NCI-H1436 (cell line): ENCODE measurements at regions not wholly inside any gene's neighbourhood (a gene's known extent, or its start where the extent isn't known, plus 50 kb on each side); places are given as distances from the start of the nearest gene placed in this dataset.

Source experiments
- DNase-seq: peaks from one replicate; lab custom pipeline; 2025; lab: John Stamatoyannopoulos, UW

DNA sequence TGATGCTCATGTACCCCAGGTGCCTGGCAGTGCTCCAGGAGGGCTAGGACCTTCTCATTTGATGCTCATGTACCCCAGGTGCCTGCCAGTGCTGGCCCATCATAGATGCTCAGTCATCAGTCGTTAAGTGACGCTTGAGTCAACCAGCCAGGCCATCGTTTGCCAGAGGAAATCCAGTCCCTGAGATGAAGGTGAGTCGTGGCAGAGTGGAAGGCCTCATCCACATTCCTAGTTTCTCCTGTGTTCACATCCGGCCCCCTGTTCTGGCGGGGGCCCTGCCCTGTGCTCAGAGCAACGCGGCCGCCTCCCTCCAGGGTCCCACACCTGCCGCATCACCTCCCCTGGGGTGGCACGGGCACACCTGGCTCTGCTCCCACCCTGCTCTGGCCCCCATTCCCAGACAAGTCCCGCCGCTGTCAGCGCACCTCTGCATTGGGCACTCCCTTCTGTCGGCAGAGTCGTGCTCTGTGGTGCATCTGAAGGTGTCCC lies 279.9 kb downstream of the BRD1 start:
- no peak for DNase-seq

DNA sequence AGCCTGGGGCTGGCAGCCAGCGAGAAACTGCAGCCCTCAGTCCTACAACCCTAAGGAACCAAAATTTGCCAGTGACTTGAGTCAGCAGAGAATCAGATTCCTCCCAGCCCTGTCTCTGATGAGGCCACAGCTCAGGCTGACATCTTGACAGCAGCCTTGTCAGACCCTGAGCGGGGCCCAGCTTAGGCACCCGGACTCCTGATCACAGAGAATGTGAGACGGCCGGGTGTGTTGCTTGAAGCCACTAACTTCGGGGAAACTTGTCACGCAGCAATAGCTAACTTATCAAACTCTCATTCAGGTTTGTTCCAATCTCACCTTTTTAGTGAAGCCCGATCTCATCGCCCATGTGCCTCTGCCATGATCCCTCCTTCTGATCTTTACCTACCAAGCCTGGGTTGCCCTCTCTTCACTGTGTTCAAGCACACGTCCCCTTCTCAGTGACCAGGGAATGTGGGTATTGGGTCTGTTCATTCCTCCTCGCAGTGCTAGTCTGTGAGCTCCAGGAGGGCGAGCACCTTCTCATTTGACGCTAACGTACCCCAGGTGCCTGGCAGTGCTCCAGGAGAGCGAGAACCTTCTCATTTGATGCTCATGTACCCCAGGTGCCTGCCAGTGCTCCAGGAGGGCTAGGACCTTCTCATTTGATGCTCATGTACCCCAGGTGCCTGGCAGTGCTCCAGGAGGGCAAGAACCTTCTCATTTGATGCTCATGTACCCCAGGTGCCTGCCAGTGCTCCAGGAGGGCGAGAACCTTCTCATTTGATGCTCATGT lies 280.7 kb downstream of the BRD1 start:
- DNase-seq = no peak

DNA sequence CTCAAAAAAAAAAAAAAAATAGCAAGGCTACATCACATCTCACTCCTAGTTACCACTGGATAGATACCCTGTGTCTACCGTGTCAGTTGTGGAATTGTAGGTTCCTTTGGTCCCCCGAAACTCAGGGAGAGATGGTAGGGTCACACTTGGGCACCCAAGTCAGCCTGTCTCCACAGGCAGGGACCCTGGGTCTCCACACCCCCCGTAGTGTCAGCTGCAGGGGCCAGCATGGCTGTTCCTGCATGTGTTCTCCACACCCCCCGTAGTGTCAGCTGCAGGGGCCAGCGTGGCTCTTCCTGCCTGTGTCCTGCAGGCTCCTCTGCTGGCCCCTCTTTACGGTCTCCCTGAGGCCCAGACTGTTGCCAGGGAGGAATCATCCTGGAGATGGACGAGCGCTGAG lies 282.1 kb downstream of the BRD1 start:
- no peak for DNase-seq

DNA sequence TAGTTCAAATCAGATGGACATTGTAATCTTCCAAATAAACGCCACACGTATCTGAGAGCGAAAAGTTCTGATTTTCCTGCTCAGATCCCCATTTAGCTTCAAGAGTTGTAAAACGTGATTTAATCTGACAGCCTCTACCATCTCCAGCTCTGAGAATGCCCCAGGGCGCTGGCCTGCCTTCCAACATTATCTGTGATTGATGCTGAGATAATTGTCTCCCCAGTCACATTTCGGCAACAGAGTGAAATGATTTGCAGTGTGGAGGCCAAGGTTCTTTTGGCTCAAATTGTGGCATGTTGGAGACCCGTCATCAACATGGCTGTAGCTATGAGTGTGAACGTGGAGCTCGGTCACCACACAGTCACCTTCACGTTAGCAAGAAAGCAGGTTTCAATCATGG lies 283.4 kb downstream of the BRD1 start:
- DNase-seq = no peak

DNA sequence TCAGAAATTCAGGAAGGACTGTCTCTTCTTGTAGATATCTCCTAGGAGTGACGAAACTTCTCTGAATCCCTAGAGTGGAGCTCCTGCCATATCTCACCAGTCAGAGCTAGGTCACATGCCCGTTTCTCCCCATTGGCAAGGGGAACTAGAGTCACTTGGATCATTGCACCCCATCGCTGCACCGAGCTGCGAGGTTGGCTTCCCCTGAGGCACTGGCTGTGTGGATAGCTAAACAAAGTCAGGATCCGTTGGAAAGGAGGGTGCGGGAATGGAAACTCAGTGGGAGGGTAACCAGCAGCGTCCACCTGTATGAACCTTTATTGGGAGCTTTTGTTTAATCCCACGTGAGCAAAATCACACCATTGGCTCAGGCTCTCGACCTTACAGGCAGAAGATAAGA lies 283.8 kb downstream of the BRD1 start:
- DNase-seq = no peak

DNA sequence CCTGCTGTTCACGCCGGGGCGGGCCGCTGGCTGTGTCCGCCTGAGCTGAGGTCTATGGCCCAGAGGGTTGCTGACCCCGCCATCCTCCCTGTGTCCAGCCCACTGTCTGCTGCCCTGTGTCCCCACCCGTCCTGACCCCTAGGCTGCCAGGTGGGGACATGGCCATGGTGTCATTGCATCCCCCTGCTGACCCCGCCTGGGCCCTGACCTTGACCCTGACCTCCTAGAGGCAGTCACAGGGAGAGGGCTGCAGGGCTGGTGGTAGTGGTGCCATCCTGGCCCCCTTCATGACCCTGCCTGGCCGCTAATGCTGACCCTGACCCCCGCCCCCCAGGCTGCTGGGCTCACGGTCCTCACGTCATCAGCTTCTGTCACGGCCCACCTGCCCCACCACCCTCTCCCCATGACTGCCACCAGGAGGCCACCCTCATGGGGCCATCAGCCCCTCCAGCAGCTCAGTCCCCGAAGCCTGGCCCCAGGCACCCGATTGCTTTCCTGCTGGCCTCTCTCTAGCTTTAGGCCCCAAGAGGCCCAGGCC lies 285.9 kb downstream of the BRD1 start:
- DNase-seq = no peak

DNA sequence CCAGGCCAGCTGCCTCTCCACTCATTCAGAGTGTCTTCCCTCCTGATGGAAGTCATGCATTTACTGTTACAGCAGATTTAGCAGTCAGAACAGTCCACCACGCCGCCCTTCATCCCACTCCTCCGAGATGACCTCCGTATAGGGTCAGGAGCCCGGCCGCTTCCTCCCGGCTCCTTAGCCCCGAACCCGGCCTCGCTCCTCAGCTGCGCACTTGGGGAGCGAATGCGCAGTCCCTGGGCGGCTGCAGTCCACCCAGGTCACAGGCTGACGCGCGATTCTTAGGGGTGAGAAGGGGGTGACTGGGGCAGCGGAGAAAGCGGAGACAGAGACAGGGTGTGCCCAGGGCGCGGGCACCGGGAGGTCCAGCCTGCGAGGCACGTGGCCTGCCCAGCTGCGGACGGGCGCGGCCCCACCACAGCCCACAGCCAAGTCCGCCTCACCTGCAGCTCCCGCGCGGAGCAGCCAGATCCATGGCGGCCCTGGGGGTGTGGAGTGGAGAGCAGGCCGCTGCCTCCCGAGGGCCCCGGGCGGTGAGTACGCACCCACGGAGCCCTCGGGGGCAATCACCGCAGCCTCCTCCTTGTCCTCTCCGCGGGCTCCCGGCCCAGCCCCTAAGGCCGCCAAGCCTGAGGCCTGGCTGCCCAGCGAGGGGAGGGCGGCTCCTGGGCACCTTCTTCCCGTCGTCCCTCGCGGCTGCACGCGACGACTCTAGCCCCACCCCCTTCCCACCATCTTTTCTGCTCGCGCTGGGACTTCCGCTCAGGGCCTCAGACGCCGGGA lies 286.6 kb downstream of the BRD1 start:
- DNase-seq = no peak

DNA sequence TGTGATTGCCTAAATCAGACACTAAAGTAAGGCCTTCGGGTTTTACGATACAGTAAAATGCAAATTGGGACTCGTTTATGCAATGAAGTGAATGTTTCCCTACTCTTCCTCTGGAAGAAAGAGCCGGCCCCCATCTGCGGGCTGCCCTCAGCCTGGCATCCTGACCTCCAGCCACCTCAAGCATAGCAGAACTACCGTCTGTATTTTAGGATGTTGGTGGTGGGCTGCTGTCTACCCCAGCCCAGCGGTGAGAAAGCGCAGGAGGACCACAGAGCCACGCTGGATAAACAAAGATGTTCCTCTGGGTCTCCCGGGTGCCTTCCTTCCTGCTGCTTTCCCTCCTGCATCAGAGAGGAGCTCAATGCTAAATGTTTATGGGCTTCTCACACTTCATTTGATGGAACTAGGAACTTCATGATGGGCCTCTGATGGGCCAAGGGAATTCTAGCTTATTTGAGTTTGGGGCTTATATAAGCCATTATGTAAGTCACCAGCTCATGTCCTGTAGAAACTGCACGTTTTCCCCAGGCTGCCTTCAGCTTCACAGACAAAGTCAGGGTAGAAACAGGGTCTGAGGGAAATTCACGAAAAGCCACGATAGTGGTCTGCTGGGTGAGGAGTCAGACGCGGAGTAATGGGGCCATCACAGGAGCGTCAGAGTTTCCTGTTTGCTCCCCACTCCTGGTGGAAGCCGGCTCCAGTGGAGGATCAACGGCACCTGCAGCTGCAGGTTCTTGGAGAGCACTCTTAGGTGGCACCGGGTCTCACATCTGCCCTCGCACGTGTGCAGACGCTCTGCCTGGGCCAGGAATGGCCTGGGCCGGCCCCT lies 287.4 kb downstream of the BRD1 start:
- no peak for DNase-seq

DNA sequence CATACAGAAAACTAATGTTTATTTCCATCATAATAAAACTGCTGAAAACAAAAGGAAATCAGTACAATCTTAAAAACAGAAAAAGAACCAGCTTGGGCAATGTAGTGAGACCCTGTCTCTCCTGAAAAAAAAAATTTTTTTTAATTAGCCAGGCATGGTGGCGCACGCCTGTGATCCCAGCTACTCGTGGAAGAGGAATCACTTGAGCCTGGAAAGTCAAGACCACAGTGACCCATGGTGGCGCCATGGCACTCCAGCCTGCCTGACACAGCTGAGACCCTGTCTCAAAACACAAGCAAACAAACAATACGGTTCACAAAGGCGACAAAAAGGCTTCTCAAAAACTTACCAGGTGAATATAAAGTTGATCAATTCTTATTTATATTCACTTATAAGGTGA lies 289.7 kb downstream of the BRD1 start:
- DNase-seq = no peak

DNA sequence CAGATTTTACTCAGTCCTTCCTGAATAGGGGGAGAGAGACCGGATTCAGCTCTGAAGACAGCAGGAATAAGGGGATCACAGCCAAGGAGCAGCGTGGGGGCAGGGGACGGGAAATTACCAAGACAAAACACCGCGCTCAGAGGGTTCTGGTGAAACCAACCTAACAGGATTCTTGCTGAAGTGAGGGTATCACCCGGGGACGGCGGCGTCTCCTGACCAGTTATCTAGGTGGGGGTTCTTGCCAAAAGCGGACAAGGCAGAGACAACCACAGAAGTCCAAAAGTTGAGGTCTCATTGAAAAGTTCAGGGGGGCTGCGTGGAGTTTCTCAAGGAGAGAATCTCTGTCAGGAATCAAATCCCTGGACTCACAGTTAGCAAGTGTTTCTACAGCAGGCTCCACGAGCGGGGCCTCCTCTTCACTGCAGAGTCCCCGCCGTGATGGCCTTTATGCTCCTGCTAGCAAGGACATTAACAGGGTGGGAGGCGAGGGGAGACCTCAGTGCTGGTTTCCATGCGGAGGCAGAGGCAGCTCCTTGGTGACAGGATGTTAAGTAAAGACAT lies 291.0 kb downstream of the BRD1 start:
- DNase-seq = no peak

DNA sequence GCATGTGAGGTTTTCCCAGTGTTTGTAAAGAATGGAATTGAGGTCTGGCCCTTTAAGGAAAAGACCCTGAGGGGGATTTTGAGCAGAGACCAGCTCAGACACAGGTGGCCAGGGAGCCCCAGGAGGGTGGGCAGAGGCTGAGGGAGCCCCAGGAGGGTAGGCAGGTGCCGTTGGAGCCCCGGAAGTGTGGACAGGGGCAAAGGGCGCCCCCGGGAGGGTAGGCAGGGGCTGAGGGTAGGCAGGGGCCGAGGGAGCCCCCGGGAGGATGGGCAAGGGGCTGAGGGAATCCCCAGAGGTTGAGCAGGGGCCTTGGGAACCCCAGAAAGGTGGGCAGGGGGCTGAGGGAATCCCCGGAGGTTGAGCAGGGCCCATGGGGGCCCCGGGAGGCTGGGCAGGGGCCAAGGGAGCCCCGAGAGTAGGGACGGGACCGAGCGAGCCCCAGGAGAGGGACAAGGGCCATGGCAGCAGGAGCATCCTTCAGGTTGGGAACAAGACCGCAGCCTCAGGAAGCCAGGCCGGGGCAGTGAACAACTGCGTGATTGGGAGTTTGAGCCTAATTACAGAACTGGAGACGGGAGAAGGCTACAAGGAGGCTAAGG lies 292.0 kb downstream of the BRD1 start:
- DNase-seq = no peak

DNA sequence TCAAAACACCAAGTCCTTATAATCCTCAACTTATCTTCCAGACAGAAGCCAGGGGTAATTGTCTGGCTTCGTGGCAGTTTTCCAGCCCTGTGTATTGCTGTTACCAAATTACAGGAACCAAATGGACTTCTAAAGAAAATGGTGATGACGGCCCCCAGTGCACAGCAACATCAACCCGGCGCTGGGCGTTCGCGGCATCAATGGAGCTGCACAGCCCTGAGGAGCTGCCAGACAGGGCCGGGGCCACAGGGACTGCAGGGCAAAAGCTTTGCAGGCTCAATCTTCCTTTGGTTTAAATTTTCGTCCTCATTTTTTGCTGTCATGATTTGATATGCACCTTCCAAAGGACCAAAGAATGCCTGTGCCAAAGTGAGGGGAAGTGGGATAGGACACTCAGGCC lies 292.5 kb downstream of the BRD1 start:
- DNase-seq = no peak

DNA sequence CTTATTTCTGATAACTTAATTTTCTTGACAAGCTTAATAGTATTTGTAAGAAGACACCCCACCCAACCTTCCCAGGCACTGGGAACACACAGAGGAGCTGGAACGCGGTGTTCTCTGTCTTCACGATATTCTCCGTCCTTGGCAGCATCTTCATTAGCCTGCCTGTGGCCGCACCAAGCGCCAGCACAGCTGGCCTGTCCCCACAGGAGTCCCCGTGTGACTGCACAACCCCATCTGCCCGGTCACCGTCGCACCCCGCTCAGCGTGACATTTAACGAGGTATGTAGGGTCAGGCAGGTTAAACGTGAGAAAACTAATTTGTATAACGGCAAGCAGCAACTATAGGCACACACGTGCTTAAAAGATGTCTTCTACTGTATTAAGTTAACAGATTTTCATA lies 293.3 kb downstream of the BRD1 start:
- DNase-seq = no peak

DNA sequence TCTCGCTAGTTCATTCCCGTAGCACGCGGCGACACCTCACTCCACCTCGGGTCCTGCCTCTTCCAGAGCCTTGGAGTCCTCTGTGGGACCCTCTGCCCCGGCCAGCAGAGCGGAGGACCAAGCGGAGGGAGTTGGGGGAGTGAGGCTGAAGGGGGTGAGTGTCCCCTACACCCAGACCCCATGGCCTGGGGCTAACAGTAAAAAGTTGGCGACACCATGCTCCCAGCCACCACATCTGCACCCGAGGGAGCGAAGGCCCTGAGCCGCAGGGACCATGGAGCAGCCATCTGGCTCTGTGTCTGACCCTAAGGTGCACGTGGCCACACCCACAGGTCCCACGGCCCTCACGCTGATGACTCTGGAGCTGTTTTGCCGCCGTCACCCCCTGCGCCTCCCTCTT lies 293.8 kb downstream of the BRD1 start:
- DNase-seq = no peak

DNA sequence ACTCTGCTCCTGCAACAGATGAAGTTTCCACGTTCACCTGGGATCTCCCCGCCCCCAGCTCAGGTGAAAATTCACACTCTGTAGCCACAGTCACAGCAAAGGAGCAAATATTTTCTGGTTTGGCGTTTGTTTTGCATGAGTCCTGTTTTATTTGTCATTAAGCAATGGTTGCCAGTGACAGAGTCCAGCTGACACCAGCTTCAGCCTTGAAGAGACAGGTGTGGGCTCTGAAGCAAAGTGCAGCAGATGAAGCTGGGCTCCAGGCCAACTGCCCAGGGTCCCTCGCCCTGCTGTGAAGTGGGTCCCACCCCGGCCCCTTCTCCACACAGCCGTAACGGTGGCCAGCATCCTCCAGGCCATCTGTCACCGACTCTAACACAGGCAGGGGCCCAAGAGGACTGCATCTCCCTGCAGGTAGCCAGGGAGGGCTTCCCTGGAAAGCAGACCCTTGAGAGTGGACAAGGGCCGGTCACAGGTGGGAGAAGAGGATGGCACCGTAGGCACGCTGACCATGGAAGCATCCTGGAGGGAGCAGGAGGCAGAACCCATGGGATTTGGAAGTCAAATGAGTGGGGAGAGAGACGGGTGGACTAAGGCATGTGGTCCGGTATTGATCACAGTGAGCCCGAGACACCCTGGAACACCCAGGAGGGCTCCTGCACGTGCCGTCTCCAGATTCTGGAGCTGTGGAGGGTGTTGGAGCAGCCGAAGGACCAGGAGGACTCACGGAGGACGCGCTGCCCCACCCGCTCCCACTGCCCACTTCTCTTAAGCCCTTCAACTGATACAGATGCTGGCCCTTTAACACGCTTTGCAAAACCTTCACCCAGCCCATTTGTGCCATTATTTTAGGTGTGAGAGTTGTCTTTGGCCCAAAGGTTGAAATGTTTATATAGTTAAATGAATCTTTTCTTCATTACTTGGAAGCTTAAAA lies 294.5 kb downstream of the BRD1 start:
- no peak for DNase-seq

DNA sequence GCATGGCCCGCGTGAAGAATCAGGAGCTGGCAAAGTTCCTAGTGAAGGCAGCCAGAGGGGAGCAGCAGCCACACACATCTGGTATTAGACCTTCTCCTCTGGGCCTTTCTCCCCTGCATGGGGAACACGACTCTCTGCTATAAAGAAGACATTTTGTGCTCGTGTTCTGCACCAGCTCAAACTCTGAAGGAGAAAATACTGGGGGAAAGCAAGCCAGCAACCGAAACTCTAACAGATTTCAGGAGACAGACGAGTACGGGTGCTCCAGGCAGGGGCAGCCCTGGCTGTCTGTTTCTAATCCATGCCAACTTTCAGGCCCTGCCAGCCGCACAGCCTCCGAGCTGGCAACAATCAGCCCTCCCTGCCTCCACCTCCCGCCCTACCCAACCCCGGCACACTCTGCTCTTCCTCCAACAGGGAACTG lies 296.3 kb downstream of the BRD1 start:
- DNase-seq = no peak

DNA sequence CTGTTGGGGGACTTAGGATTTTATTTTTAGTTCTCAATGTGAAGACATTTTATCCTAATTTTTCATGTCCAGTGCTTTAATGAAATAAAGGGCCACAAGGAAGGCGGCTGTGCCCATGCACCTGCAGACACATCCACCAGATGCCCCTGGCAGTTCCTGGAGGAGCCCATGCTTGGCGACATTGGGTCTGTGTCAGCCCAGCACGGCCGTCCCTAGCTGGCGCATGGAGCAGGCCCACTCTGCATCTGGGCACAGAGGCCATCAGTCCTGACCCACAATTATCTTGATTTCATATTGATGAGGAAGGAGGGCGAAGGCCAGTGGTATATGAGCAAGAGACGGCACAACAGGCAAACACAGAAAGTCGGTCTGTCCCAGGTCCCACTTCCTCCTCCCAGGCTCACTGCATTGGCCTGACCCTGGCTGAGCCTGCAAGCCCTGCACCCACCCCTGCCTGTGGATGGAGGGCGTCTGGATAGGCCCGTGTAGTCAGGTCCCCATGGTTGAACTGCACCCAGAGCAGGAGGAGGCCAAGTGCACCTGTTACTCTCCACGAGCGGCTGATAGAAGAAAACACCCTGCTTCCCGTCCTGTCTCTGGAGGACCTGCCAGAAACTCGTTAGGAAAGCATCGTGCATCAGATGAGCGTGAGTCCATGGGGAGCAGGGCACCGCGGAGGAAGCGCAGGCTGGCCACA lies 296.9 kb downstream of the BRD1 start:
- no peak for DNase-seq

DNA sequence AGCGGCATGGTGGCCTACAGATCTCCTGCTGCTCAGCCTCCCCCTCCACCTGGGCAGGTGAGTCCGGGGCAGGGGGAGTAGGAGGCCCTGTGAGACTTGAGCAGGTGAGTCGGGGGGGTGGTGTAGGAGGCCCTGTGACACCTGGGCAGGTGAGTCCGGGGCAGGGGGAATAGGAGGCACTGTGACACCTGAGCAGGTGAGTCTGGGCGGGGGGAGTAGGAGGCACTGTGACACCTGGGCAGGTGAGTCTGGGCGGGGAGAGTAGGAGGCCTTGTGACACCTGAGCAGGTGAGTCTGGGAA lies 299.3 kb downstream of the BRD1 start:
- DNase-seq = no peak

DNA sequence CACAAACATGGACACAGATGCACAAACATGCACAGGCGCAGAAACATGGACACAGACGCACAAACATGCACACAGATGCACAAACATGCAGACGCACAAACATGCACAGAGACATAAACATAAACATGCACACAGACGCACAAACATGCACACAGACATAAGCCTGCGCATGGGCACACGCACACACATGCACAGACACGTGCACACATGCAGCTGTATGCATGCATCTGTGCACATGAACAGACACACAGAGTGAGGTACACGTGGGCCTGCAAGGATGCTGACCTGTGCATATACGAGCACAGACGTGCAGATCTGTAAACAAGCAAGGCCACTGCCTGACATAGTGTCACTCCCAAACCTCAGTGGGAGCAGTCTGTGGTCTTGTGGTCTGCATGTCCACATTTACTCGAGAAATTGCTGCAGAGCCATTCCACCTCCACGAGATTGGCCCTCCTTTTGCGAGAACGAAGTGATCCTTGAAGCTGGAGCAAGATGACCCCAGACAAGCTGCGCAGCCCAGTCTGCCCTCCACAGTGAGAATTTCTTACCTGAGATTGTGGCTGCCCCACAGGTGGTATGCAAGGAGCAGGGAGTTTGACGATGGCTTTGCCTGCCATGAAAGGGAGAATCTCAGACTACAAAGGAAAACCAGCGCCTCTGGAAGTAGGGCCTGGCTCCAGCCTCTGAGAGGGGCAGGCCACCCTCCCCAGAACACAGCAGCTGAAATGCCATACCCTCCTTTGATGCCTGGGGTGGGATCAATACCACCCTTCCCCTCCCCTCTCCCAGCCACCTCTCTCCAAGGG lies 299.9 kb downstream of the BRD1 start:
- no peak for DNase-seq
